ENCODE measurements at regions not wholly inside any gene's neighbourhood (a gene's known extent, or its start where the extent isn't known, plus 50 kb on each side); places are given as distances from the start of the nearest gene placed in this dataset.

- H3K36me3 ChIP-seq (ENCODE audit: insufficient read depth, low read length), result no peaks in the 10 kb centered on the region
- H3K4me1 ChIP-seq (ENCODE audit: insufficient read depth, low read length), result peaks cover 24% of the 10 kb centered on the region
- H3K27ac ChIP-seq (ENCODE audit: low read depth, low read length), result no peak overlapping the region
- no peaks in the 10 kb centered on the region for H3K27me3 ChIP-seq (ENCODE audit: insufficient read depth, low read length)
- H3K9me3 Mint-ChIP-seq (ENCODE audit: unreplicated experiment), result no peaks in the 10 kb centered on the region
- FAIRE-seq (no peak), DNase-seq (ENCODE audit: low read depth) (no peak)
- H3K9me3 ChIP-seq (ENCODE audit: insufficient read depth, low read depth, low read length), result no peaks in the 10 kb centered on the region
- no peak overlapping the region for H3K4me2 ChIP-seq (ENCODE audit: low read length)
- H3K79me2 ChIP-seq (ENCODE audit: insufficient read depth, low read length), result no peaks in the 10 kb centered on the region
- H3K4me3 ChIP-seq (ENCODE audit: insufficient read depth, low read depth, low read length), result no peak overlapping the region
- no peaks in the 10 kb centered on the region for H3K36me3 Mint-ChIP-seq (ENCODE audit: low read depth, unreplicated experiment)
- peaks cover 34% of the 10 kb centered on the region for H3K4me1 Mint-ChIP-seq (ENCODE audit: low read depth, unreplicated experiment)
- no peak overlapping the region for H3K9ac ChIP-seq (ENCODE audit: low read length)
- H2AFZ ChIP-seq (ENCODE audit: low read depth, low read length), result no peak overlapping the region
- H3K4me3 Mint-ChIP-seq (ENCODE audit: unreplicated experiment), result no peak overlapping the region
- TF ChIP-seq CTCF (IDR thresholded peaks at IDR 0.05; ENCODE audit: insufficient read depth, low read depth, low read length) (no peak), EZH2 (IDR thresholded peaks at IDR 0.05; ENCODE audit: insufficient read depth, low read length) (no peak)
- H3K27me3 Mint-ChIP-seq (ENCODE audit: low read depth, unreplicated experiment), result no peaks in the 10 kb centered on the region
- no peaks in the 10 kb centered on the region for H4K20me1 ChIP-seq (ENCODE audit: insufficient read depth, low read length)
- H3K27ac Mint-ChIP-seq (ENCODE audit: unreplicated experiment), result peak overlapping the region; percentile 66
Observed at GRCh38 chr9:3750321-3750720, 224.5 kb upstream of the RFX3 start.

- no peak overlapping the region for H3K4me3 Mint-ChIP-seq (ENCODE audit: unreplicated experiment)
- H3K27me3 Mint-ChIP-seq (ENCODE audit: low read depth, unreplicated experiment), result no peaks in the 10 kb centered on the region
- Histone ChIP-seq H3K9ac (ENCODE audit: low read length) (peak overlapping the region; percentile 6), H3K27ac (ENCODE audit: low read depth, low read length) (peak overlapping the region; percentile 49), H2AFZ (ENCODE audit: low read depth, low read length) (no peak overlapping the region), H3K4me3 (ENCODE audit: insufficient read depth, low read depth, low read length) (no peak overlapping the region), H3K4me1 (ENCODE audit: insufficient read depth, low read length) (peaks cover 21% of the 10 kb centered on the region), H3K9me3 (ENCODE audit: insufficient read depth, low read depth, low read length) (no peaks in the 10 kb centered on the region), H4K20me1 (ENCODE audit: insufficient read depth, low read length) (no peaks in the 10 kb centered on the region), H3K36me3 (ENCODE audit: insufficient read depth, low read length) (no peaks in the 10 kb centered on the region), H3K4me2 (ENCODE audit: low read length) (peak overlapping the region; percentile 50), H3K79me2 (ENCODE audit: insufficient read depth, low read length) (no peaks in the 10 kb centered on the region), H3K27me3 (ENCODE audit: insufficient read depth, low read length) (no peaks in the 10 kb centered on the region)
- peaks cover 32% of the 10 kb centered on the region for H3K4me1 Mint-ChIP-seq (ENCODE audit: low read depth, unreplicated experiment)
- no peak for TF ChIP-seq CTCF (IDR thresholded peaks at IDR 0.05; ENCODE audit: insufficient read depth, low read depth, low read length)
- FAIRE-seq (peak; percentile 80), DNase-seq (ENCODE audit: low read depth) (peak; percentile 93)
- no peaks in the 10 kb centered on the region for H3K36me3 Mint-ChIP-seq (ENCODE audit: low read depth, unreplicated experiment)
- H3K27ac Mint-ChIP-seq (ENCODE audit: unreplicated experiment), result peak overlapping the region; percentile 86
- no peaks in the 10 kb centered on the region for H3K9me3 Mint-ChIP-seq (ENCODE audit: unreplicated experiment)
Observed at GRCh38 chr9:3746296-3747275, 220.8 kb upstream of the RFX3 start.

GRCh38 chr9:3743901-3744413 lies 218.2 kb upstream of the RFX3 start:
- no peaks in the 10 kb centered on the region for H3K9me3 Mint-ChIP-seq (ENCODE audit: unreplicated experiment)
- H3K4me1 Mint-ChIP-seq (ENCODE audit: low read depth, unreplicated experiment), result peaks cover 27% of the 10 kb centered on the region
- Histone ChIP-seq H3K4me1 (ENCODE audit: insufficient read depth, low read length) (peaks cover 20% of the 10 kb centered on the region), H2AFZ (ENCODE audit: low read depth, low read length) (no peak overlapping the region), H3K9me3 (ENCODE audit: insufficient read depth, low read depth, low read length) (no peaks in the 10 kb centered on the region), H3K4me2 (ENCODE audit: low read length) (no peak overlapping the region), H3K9ac (ENCODE audit: low read length) (no peak overlapping the region), H3K79me2 (ENCODE audit: insufficient read depth, low read length) (no peaks in the 10 kb centered on the region), H4K20me1 (ENCODE audit: insufficient read depth, low read length) (no peaks in the 10 kb centered on the region), H3K36me3 (ENCODE audit: insufficient read depth, low read length) (no peaks in the 10 kb centered on the region), H3K4me3 (ENCODE audit: insufficient read depth, low read depth, low read length) (no peak overlapping the region), H3K27me3 (ENCODE audit: insufficient read depth, low read length) (no peaks in the 10 kb centered on the region), H3K27ac (ENCODE audit: low read depth, low read length) (no peak overlapping the region)
- no peak for DNase-seq (ENCODE audit: low read depth)
- H3K36me3 Mint-ChIP-seq (ENCODE audit: low read depth, unreplicated experiment), result no peaks in the 10 kb centered on the region
- no peak overlapping the region for H3K27ac Mint-ChIP-seq (ENCODE audit: unreplicated experiment)
- H3K4me3 Mint-ChIP-seq (ENCODE audit: unreplicated experiment), result no peak overlapping the region
- no peaks in the 10 kb centered on the region for H3K27me3 Mint-ChIP-seq (ENCODE audit: low read depth, unreplicated experiment)
- no peak for FAIRE-seq
- no peak for TF ChIP-seq EZH2 (IDR thresholded peaks at IDR 0.05; ENCODE audit: insufficient read depth, low read length)
- TF ChIP-seq CTCF (IDR thresholded peaks at IDR 0.05; ENCODE audit: insufficient read depth, low read depth, low read length), result no peak

Measured in astrocyte (in vitro differentiated cells and primary cell).